NCI-H1092 (cell line): ENCODE measurements at regions not wholly inside any gene's neighbourhood (a gene's known extent, or its start where the extent isn't known, plus 50 kb on each side); places are given as distances from the start of the nearest gene placed in this dataset.

Experiments
- DNase-seq: peaks from one replicate; lab custom pipeline; 2025; lab: John Stamatoyannopoulos, UW

GRCh38 chr2:145258903-145259579, 739.1 kb upstream of the ZEB2 start:
- DNase-seq = no peak

GRCh38 chr2:145257931-145258330, 738.0 kb upstream of the ZEB2 start:
- no peak for DNase-seq

GRCh38 chr2:145256551-145256950, 736.6 kb upstream of the ZEB2 start:
- DNase-seq = no peak

GRCh38 chr2:145254291-145254690, 734.4 kb upstream of the ZEB2 start:
- DNase-seq = no peak

- no peak for DNase-seq
These were observed 733.6 kb upstream of the ZEB2 start for GRCh38 chr2:145253492-145253891.

- DNase-seq = no peak
These were observed 725.5 kb upstream of the ZEB2 start for GRCh38 chr2:145245268-145245870.

GRCh38 chr2:145235312-145235711, 715.4 kb upstream of the ZEB2 start:
- DNase-seq = no peak

- no peak for DNase-seq
These were observed 710.6 kb upstream of the ZEB2 start for GRCh38 chr2:145230546-145230945.

- DNase-seq = no peak
These were observed 708.6 kb upstream of the ZEB2 start for GRCh38 chr2:145228506-145228905.

GRCh38 chr2:145226901-145227300, 707.0 kb upstream of the ZEB2 start:
- DNase-seq = no peak

- DNase-seq = no peak
These were observed 701.6 kb upstream of the ZEB2 start for GRCh38 chr2:145221516-145221915.

- no peak for DNase-seq
These were observed 701.1 kb upstream of the ZEB2 start for GRCh38 chr2:145221032-145221431.

- no peak for DNase-seq
These were observed 700.6 kb upstream of the ZEB2 start for GRCh38 chr2:145220496-145220895.

- no peak for DNase-seq
These were observed 688.0 kb upstream of the ZEB2 start for GRCh38 chr2:145207884-145208283.

GRCh38 chr2:145206496-145207281, 686.8 kb upstream of the ZEB2 start:
- DNase-seq = no peak

- no peak for DNase-seq
These were observed 684.0 kb upstream of the ZEB2 start for GRCh38 chr2:145203891-145204290.

- DNase-seq = no peak
These were observed 680.1 kb upstream of the ZEB2 start for GRCh38 chr2:145199827-145200706.

- peak; percentile 24 for DNase-seq
These were observed 679.1 kb upstream of the ZEB2 start for GRCh38 chr2:145199042-145199441.

- DNase-seq = no peak
These were observed 678.6 kb upstream of the ZEB2 start for GRCh38 chr2:145198555-145198954.

GRCh38 chr2:145197944-145198343, 678.0 kb upstream of the ZEB2 start:
- no peak for DNase-seq

GRCh38 chr2:145194673-145195072, 674.8 kb upstream of the ZEB2 start:
- DNase-seq = no peak

- DNase-seq = no peak
These were observed 670.2 kb upstream of the ZEB2 start for GRCh38 chr2:145190031-145190703.
